ENCODE measurements at regions not wholly inside any gene's neighbourhood (a gene's known extent, or its start where the extent isn't known, plus 50 kb on each side); places are given as distances from the start of the nearest gene placed in this dataset.
A peak's percentile ranks its signal among the peaks of the same experiment; 100 is the strongest.
"Not testable (repeated sequence)": the region's sequence is repeated elsewhere in the genome, so short reads cannot be mapped to it uniquely, and the experiment has no call there.

- DNase-seq, result no peak
- no peak for TF ChIP-seq CTCF (IDR thresholded peaks at IDR 0.05; ENCODE audit: unreplicated experiment)
- no peak overlapping the region for H3K4me3 Mint-ChIP-seq (ENCODE audit: low read depth, unreplicated experiment)
- no peaks in the 10 kb centered on the region for H3K36me3 Mint-ChIP-seq (ENCODE audit: insufficient read depth, unreplicated experiment)
- CTCF ChIA-PET, result no interaction called here
- H3K27ac Mint-ChIP-seq (ENCODE audit: unreplicated experiment), result no peak overlapping the region
- intact Hi-C loops (cut with micrococcal nuclease; ENCODE audit: unreplicated experiment), result no loop called here
- no TSS peak for BruUV-seq (replicated peaks)
- H3K4me1 Mint-ChIP-seq (ENCODE audit: low read depth, unreplicated experiment), result no peaks in the 10 kb centered on the region
- no peaks in the 10 kb centered on the region for H3K27me3 Mint-ChIP-seq (ENCODE audit: unreplicated experiment)
- no peaks in the 10 kb centered on the region for H3K9me3 Mint-ChIP-seq (ENCODE audit: low read depth, unreplicated experiment)
These were observed 283.7 kb upstream of the KCNH7 start for GRCh38 chr2:163122257-163122656.

GRCh38 chr2:163121483-163121882, 282.9 kb upstream of the KCNH7 start:
- CTCF ChIA-PET, result interaction anchor here (0.6 kb wide), 1 partner anchor 215 kb away, joined by 3 read pairs; no protein-coding TSS in a partner anchor

GRCh38 chr2:163119966-163120365, 281.4 kb upstream of the KCNH7 start:
- Mint-ChIP-seq H3K27me3 (ENCODE audit: unreplicated experiment) (no peaks in the 10 kb centered on the region), H3K4me1 (ENCODE audit: low read depth, unreplicated experiment) (no peaks in the 10 kb centered on the region), H3K36me3 (ENCODE audit: insufficient read depth, unreplicated experiment) (no peaks in the 10 kb centered on the region), H3K4me3 (ENCODE audit: low read depth, unreplicated experiment) (no peak overlapping the region), H3K27ac (ENCODE audit: unreplicated experiment) (no peak overlapping the region), H3K9me3 (ENCODE audit: low read depth, unreplicated experiment) (no peaks in the 10 kb centered on the region)
- CTCF ChIA-PET, result no interaction called here
- DNase-seq, result no peak
- no TSS peak for BruUV-seq (replicated peaks)
- intact Hi-C loops (cut with micrococcal nuclease; ENCODE audit: unreplicated experiment), result no loop called here
- TF ChIP-seq CTCF (IDR thresholded peaks at IDR 0.05; ENCODE audit: unreplicated experiment), result no peak

More at GRCh38 chr2:163121483-163121882, 282.9 kb upstream of the KCNH7 start:
- Mint-ChIP-seq H3K36me3 (ENCODE audit: insufficient read depth, unreplicated experiment) (no peaks in the 10 kb centered on the region), H3K4me1 (ENCODE audit: low read depth, unreplicated experiment) (no peaks in the 10 kb centered on the region), H3K27ac (ENCODE audit: unreplicated experiment) (no peak overlapping the region), H3K27me3 (ENCODE audit: unreplicated experiment) (no peaks in the 10 kb centered on the region), H3K9me3 (ENCODE audit: low read depth, unreplicated experiment) (no peaks in the 10 kb centered on the region), H3K4me3 (ENCODE audit: low read depth, unreplicated experiment) (no peak overlapping the region)
- no peak for DNase-seq
- no peak for TF ChIP-seq CTCF (IDR thresholded peaks at IDR 0.05; ENCODE audit: unreplicated experiment)
- intact Hi-C loops (cut with micrococcal nuclease; ENCODE audit: unreplicated experiment), result no loop called here
- BruUV-seq (replicated peaks), result no TSS peak

GRCh38 chr2:163086940-163087339, 248.4 kb upstream of the KCNH7 start:
- Mint-ChIP-seq H3K27me3 (ENCODE audit: unreplicated experiment) (no peaks in the 10 kb centered on the region), H3K27ac (ENCODE audit: unreplicated experiment) (peak overlapping the region; percentile 68), H3K36me3 (ENCODE audit: insufficient read depth, unreplicated experiment) (no peaks in the 10 kb centered on the region), H3K9me3 (ENCODE audit: low read depth, unreplicated experiment) (no peaks in the 10 kb centered on the region), H3K4me1 (ENCODE audit: low read depth, unreplicated experiment) (peaks cover 26% of the 10 kb centered on the region), H3K4me3 (ENCODE audit: low read depth, unreplicated experiment) (no peak overlapping the region)
- CTCF ChIA-PET, result no interaction called here
- intact Hi-C loops (cut with micrococcal nuclease; ENCODE audit: unreplicated experiment), result no loop called here
- BruUV-seq (replicated peaks), result no TSS peak
- no peak for DNase-seq
- TF ChIP-seq CTCF (IDR thresholded peaks at IDR 0.05; ENCODE audit: unreplicated experiment), result no peak

- BruUV-seq (replicated peaks); intact Hi-C loops (cut with micrococcal nuclease; ENCODE audit: unreplicated experiment); H3K4me3 Mint-ChIP-seq (ENCODE audit: low read depth, unreplicated experiment); CTCF ChIA-PET; H3K36me3 Mint-ChIP-seq (ENCODE audit: insufficient read depth, unreplicated experiment); H3K27me3 Mint-ChIP-seq (ENCODE audit: unreplicated experiment); H3K9me3 Mint-ChIP-seq (ENCODE audit: low read depth, unreplicated experiment); DNase-seq: not testable (repeated sequence)
- H3K27ac Mint-ChIP-seq (ENCODE audit: unreplicated experiment), result peak overlapping the region; percentile 68
- peaks cover 26% of the 10 kb centered on the region for H3K4me1 Mint-ChIP-seq (ENCODE audit: low read depth, unreplicated experiment)
These were observed 246.9 kb upstream of the KCNH7 start for GRCh38 chr2:163085366-163086024.

Measured in Calu3 (cell line).